Epidermal melanocyte (primary cell): ENCODE measurements at regions not wholly inside any gene's neighbourhood (a gene's known extent, or its start where the extent isn't known, plus 50 kb on each side); places are given as distances from the start of the nearest gene placed in this dataset.

Experiments used
- DNase-seq: peaks from one replicate; pipeline ENCODE4 v3.0.0; 2011; ENCODE audit warnings: low spot score; ENCODE audit not compliant: insufficient read length

- no peak for DNase-seq
Observed at GRCh38 chr14:71201840-71202239, 294.6 kb downstream of the PCNX1 start.

DNA sequence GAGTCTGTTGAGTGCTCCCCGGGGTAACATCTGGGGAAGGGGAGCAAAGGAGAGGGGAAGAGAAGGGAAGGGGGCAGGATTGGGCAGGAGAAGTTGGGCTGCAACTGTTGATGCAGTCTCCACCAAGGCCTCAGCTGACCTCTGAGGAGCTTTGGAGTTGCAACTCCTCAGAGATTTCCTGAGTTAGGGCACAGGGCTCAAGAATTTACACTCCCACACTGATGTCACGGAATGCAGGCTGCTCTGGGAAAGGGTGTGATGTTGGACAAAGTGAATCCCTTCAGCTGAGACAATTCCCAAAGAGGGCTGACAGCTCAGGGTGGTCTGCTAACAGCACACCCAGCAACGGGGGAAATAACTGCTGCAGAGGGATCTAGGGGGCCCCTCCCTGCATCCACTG lies 295.6 kb downstream of the PCNX1 start:
- no peak for DNase-seq

GRCh38 chr14:71203306-71203705 lies 296.0 kb downstream of the PCNX1 start:
- no peak for DNase-seq

GRCh38 chr14:71204231-71204630 lies 297.0 kb downstream of the PCNX1 start:
- DNase-seq, result no peak

DNA sequence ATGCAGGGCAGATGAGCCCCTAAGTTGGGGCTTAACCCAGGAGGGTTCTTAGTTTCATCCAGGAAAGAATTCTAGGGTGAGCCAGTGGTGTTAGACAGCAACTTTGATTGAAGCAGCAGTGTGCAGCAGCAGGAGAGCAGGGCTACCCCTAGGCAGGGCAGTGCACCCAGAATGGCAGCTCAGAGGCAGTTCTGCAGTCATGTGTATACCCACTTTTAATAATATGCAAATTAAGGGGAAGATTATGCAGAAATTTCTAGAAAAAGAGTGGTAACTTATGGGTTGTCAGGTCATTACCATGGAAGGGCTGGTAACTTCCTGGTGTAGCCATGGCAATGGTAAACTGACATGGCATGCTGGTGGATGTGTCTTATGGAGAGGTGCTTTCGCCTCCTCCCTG lies 297.5 kb downstream of the PCNX1 start:
- no peak for DNase-seq

DNA sequence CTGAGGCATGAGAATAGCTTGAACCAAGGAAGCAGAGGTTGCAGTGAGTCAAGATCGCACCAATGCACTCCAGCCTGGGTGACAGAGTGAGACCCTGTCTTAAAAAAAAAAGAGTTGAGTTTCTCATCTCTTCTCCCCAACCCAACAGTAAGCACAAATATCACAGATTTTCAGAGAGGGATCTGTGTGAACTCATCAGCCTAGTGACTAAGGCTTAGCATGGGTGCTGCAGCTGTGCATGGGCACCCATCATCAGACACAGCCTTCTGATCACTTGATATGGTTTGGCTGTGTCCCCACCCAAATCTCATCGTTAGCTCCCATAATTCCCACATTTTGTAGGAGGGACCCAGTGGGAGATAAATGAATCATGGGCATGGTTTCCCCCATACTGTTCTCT lies 298.9 kb downstream of the PCNX1 start:
- DNase-seq, result no peak

- peak; percentile 45 for DNase-seq
Observed at GRCh38 chr14:71206766-71207371, 299.6 kb downstream of the PCNX1 start.

DNA sequence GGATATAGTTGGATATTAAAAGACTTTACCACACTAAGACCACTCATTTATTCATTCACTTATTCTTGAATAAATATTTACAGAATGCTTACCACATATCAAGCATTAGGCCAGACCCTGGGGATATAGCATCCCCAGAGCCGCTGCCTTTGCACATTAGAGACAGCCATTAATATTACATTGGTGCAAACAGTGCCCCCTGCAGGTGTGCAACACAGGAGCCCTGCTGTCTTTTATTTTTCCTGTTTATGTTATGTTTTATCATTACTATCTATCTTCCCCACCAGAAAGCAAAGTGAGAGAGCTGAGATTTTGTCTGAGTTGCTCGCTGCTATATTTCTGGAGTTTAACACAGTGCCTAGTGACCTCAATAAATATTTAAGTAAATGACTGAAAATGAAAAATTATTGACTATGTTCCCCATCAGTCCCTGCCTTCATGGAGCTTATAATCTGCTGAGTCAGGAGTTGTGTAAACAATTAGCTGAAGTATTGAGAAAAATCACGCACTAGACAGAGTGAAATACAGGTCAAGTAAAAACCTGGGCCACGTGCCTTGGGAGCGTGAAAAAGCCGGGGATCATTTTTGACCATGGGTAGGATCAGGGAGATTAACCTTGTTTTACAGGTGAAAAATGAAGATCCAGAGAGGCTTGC lies 301.6 kb downstream of the PCNX1 start:
- DNase-seq, result no peak

- DNase-seq, result peak; percentile 27
Observed at GRCh38 chr14:71209888-71210287, 302.6 kb downstream of the PCNX1 start.

GRCh38 chr14:71212093-71212492 lies 304.8 kb downstream of the PCNX1 start:
- DNase-seq, result no peak

GRCh38 chr14:71212683-71213107 lies 305.4 kb downstream of the PCNX1 start:
- no peak for DNase-seq

GRCh38 chr14:71214241-71214640 lies 307.0 kb downstream of the PCNX1 start:
- no peak for DNase-seq

GRCh38 chr14:71220462-71220861 lies 313.2 kb downstream of the PCNX1 start:
- no peak for DNase-seq

- no peak for DNase-seq
Observed at GRCh38 chr14:71221119-71221518, 313.9 kb downstream of the PCNX1 start.

GRCh38 chr14:71225113-71225512 lies 317.9 kb downstream of the PCNX1 start:
- DNase-seq, result no peak

DNA sequence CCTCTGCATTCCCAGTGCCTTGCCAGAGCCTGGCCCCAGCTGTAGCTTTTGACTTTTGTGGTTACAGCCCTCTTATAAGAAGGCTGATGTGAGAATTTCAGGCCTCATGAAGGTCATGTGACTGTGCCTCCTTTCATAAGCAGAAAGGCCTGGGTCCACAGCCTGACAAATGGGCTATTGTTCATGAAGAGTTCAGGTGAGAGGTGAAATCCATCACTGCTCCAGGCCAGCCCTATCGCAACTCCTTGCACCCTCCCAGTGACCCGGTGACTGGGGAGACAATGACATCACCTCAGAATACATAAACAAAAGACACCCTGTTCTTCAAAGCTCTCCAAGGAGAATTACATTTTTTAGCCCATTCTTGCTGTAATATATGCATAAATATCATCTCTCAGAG lies 321.5 kb downstream of the PCNX1 start:
- DNase-seq, result no peak

DNA sequence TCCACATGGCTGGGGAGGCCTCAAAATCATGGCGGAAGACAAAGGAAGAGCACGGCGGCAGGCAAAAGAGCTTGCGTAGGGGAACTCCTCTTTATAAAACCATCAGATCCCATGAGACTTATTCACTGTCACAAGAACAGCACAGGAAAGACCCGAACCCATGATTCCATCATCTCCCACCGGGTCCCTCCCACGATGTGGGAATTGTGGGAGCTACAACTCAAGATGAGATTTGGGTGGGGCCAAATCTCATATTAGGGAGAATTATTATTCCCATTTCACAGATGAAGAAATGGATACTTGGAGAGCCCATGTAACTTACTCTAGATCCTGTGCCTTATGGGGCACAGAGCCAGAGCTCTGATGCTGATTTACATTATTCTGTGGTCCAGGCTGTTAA lies 322.6 kb downstream of the PCNX1 start:
- DNase-seq, result no peak

- no peak for DNase-seq
Observed at GRCh38 chr14:71230897-71231296, 323.6 kb downstream of the PCNX1 start.

GRCh38 chr14:71231521-71232393 lies 324.5 kb downstream of the PCNX1 start:
- DNase-seq, result no peak

GRCh38 chr14:71232506-71232905 lies 325.2 kb downstream of the PCNX1 start:
- no peak for DNase-seq

DNA sequence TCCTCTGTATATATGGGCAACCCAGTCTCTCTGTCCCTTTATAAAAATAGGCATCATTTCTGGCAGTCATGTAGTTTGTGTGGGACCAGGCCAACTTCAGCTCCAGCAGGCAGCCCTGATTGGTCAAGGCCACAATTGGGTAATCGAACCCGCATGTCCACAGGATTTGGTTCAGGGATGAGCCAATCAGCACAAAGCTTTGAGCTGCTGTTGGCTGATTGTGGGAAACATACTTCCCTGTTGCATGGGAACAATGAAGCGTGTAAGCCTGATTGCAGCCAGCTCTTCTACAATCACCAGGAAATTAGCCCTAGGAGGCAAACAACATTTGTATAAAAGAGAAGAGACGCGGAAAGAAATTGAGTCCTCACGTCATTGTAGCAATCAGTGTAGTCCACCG lies 328.6 kb downstream of the PCNX1 start:
- no peak for DNase-seq

DNA sequence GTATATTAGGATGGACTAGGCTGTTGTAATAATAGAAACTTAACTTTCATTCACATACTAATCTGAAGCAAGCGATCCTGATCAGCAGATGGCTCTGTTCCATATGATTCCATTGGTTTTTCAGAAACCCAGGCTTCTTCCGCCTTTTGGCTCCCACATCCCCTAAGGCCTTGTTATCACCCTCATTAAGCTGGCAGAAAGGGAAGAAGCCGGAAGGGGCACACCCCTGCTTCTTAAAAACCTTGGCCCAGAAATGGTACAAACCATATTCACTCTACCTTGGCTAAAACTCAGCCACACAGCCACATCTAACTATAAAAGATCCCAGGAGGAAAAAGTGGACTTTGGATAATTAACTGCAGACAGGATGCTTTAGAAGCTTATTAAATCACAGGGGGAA lies 329.2 kb downstream of the PCNX1 start:
- DNase-seq, result no peak
